GM18526 (cell line): ENCODE measurements at regions not wholly inside any gene's neighbourhood (a gene's known extent, or its start where the extent isn't known, plus 50 kb on each side); places are given as distances from the start of the nearest gene placed in this dataset.

Experiments
- POLR2A ChIP-seq: IDR thresholded peaks from 3 replicates; pipeline ENCODE4 v1.6.1; 2011; ENCODE audit not compliant: insufficient read length; ENCODE audit errors: extremely low read depth

DNA sequence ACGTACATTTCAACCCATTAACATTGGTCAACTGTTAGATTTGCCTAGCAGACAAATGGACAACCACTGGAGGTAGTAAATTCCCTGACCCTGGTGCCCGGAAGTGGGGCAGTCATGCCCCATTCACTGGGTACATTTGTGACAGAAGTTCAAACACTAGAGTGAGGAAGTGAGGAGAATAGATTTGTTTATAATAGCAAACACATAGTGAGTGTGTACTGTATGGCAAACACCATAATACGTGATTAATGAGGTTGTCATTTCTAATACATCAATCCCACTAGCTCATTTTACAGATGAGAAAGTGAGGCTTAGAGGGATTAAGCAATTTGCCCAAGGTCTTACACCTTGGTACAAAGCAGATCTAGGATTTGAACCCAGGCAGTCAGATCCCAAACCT lies 181.9 kb upstream of the MKLN1 start:
- no peak for TF ChIP-seq POLR2A

DNA sequence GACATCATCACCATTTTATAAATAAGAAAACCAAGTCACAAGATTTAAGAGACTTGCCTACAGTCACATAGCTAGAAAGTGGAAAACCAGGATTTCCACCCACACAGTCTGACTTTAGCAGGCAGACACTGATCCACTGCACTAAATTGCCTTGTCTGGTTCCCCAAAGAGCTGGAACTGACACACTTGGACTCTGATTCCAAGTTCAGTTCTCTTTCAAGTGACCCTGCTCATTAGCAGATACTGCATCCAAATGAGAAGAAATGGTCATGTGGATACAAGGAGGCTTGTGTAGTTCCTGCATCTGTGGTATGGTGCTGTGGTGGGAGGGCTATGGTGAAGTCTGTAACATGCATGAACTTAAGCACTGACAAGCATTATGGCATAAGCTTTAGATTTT lies 180.1 kb upstream of the MKLN1 start:
- no peak for TF ChIP-seq POLR2A

DNA sequence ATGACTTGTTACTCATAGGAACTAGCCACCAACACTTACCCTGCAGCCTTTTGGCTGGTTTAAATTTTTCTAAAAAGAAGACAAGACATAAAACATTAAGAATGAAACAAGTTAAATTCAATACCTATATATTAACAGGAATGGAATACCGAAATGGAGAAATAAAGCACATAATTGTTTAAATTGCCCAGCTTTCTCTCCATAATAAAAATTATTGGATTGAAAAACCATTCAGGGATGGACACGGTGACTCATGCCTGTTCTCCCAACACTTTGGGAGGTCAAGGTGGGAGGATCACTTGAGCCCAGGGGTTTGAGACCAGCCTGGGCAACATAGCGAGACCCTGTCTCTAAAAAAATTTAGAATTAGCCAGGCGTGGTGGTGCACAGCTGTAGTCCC lies 179.4 kb upstream of the MKLN1 start:
- no peak for TF ChIP-seq POLR2A

DNA sequence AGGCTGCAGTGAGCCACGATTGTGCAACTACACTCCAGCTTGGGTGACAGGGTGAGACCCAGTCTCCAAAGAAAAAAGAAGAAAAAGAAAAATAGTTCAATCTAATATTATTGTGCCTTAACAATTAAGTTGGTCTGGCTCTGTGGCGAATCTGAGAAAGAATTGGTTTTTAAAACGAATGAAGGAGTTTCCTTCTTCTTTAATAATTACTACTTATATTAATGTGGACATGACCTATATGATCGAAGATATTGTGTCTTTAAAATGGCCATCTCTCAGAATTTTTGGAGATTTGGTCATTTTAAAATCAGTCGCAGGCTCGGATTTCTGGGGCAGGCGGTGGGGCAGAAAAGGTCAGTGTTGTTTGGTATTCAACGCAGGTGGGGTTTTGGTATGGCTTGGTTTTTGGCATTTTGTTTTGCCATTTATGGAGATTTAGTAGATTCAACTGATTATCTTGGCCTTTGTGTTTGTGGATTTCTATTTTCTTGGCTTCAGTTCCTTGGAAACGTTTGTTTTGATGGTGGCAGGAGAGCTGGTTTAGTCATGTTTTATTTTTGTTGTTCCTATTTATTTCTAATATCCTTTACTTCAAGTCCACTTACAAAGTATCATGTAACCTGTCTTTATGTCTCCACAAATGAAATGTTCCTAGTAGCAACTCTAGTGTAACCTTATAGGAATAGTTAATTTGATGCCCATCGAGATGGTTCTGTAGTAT lies 178.8 kb upstream of the MKLN1 start:
- TF ChIP-seq POLR2A, result no peak

DNA sequence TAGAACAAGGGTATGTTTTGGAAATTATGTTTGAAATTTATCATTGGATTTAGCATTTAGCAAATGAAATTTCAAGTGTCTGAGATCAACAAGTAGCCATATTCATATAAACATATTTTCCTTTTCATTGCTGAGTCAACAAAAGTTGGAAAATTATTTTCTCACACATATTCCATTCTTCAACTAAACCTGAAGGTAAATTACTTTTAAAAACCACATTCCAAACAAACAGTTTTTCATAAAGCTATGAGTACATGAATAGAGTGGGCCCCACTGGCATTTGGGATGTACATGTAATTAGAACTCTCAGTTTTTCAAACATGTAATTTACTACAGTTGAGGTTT lies 178.3 kb upstream of the MKLN1 start:
- no peak for TF ChIP-seq POLR2A

DNA sequence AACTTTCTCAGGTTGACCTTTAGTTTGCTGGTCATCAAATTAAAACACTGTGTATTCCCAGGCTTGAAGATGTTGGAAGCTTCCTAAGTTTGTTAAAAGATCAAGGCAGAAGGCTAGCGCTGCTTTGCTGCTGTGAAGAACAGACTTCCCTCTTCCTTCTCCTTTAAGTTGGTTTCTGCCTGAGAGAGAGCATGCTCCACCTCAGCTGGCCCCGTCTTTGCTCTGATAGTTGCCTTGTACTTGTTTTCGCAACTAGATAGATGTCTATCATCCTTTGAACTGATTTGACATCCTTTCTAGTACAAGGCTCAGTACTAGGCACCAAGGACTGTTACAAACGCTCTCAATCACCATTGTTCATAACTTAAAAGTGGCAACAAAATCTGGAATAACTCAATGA lies 177.8 kb upstream of the MKLN1 start:
- TF ChIP-seq POLR2A, result no peak

DNA sequence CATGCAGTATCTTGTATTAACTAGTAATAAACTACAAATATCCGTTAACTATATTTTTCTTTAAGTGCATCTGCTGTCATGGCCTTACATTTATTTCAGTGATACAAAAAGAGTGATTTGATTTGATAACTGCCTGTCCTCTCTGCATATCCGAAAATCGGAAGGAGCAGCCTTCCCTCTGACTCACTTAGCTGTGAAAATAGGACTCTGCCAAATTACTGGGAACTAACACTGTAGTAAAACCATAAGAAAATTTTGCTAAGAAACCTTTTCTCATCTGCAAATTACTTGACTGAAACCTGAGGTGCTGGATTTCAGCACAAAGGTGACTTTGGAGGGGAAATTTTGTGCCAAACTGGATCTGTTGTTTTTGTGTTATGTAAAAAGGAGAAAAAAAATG lies 176.6 kb upstream of the MKLN1 start:
- no peak for TF ChIP-seq POLR2A

DNA sequence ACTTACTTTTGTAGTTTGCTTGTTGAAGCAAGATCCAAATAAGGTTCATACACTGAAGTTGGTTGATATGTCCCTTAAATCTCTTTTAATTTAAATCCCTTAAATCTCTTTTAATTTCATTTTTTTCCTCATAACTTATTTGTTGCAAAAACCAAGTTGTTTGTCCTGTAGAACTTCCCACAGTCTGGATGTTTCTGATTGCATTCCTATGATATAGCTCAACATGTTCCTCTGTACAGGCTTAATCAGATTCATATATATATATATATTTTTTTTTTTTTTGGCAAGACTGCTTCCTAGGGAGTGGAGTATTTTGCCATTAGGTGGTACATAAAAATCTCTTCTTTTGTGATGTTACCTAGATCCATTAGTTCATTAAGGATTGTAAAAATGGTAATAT lies 174.9 kb upstream of the MKLN1 start:
- no peak for TF ChIP-seq POLR2A

DNA sequence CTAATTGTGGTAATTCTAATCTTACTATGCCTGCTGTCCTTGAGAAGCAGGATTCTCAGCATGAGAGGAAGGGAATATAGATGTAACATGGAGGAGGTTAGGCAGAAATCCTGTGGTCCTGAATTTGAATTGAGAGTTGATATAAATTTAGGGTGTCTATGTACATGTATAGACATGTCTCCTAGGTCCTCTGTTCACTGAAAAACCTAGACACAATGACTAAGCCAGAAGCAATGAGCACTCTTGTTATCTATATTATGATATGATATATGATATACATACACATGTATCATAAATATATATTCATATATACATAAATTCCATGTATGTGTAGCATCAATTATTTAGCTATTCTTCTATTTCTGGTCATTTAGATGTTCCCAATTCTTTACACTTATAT lies 173.3 kb upstream of the MKLN1 start:
- no peak for TF ChIP-seq POLR2A

DNA sequence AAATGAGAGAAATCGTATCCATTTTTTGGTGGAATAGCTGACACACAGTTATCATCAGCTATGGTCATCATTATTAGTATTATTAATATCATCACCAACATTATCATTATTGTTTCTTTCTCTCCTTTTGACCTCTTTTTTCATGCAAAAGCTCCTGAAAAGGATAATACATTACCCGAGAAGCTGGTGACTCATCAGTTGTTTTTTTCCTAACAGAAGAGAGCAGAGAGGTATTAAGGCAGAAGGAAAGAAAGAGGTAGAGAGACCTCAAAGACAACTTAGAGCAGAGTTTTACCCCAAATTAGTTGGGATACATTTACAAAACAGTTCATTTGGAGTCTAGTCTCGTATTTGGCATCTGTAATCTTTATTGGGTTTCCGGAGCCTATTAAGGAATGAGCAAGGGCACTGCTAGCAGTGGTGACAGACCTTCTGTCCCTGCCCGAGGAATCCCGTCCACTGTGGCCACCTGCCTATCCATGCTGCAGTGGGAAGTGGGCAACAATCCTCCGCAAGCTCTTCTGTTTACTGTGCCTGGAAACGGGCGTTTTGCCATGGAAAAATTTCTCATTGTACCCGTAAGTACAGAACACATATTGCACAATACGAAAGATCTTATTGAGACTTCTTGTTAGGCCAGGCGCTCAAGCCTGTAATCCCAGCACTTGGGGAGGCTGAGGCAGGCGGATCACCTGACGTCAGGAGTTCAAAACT lies 170.0 kb upstream of the MKLN1 start:
- TF ChIP-seq POLR2A, result no peak

DNA sequence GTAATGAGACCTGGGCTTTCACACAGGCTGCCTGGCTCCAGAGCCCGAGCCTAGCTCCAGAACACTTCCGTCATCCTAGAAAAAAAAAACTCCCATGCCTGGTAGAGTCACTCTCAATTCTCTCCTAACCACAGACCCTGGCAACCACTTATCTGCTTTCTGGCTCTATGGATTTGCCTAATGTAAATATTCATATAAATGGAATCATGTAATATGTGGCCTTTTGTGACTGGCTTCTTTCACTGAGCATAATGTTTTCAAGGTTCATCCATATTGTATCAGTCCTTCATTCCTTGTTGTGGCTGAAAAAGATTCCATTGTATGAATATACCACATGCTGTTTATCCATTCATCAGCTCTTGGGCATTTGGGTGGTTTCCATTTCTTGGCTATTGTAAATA lies 167.7 kb upstream of the MKLN1 start:
- no peak for TF ChIP-seq POLR2A

DNA sequence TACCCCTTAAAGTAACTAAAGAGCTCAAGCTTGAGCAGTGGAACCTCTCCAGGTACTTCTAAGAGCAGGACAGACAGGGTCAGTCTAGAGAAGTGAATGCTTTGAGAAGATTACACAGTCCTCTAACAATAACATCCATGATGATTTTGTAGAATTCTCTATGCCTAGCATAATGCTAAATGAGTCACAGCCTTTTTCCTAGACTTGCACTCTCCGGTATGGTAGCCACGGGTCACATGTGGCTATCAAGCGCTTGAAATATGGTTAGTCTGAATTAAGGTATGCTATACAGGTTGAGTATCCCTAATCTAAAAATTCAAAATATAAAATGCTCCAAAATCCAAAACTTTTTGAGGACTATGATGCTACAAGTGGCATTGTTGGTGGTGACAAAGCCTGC lies 166.6 kb upstream of the MKLN1 start:
- TF ChIP-seq POLR2A, result no peak

DNA sequence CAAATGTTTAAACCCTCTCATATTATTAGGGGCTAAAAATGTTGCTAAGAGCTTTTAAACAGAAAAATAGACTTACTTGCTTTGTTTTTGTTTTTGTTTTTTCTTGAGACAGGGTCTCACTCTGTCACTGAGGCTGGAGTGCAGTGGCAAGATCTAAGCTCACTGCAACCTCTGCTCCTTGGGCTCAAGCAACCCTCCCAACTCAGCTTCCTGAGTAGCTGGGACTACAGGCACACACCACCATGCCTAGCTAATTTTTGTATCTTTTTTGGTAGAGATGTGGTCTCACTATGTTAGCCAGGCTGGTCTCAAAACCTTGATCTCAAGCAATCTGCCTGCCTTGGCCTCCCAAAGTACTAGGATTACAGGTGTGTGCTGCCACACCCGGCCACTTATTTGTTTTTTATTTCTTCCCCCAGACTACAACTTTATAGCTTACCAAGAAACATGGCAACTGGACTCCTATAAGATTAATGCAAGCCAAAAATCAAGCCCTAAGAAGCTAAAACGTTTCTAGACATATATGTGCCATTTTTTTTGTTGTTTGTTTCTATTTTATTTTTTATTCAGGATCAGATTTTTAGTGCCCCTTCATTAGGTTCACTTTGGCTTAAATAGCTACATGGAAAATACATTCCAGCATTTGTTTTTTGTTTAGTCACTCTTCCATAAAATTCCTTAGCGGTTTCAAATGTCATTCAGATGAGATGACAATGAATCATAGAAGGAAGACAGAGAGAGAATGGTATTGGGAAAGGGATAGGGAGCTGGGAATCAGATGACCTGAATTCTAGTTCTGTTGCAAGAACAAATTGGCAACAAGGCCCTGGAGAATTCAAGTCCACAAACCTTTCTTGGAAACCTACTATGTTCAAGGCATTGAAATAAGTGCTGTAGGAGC lies 163.4 kb upstream of the MKLN1 start:
- no peak for TF ChIP-seq POLR2A

DNA sequence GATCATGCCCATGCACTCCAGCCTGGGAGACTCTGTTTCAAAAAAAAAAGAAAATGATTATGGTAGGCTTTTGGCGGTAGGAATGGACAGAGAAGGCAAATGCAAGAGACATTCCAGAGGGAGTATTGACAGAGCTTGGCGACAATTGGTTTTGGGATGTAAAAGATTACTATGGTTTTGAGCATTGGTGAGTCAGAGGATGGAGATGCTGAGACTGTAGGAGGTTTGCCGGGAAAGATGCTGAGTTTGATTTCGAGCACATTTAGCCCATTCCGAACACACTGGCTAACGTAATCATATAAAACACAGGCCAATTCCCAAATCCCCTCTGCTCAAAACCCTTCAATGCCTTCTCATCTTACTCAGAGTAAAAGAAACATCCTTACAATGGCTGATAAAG lies 161.6 kb upstream of the MKLN1 start:
- TF ChIP-seq POLR2A, result no peak

DNA sequence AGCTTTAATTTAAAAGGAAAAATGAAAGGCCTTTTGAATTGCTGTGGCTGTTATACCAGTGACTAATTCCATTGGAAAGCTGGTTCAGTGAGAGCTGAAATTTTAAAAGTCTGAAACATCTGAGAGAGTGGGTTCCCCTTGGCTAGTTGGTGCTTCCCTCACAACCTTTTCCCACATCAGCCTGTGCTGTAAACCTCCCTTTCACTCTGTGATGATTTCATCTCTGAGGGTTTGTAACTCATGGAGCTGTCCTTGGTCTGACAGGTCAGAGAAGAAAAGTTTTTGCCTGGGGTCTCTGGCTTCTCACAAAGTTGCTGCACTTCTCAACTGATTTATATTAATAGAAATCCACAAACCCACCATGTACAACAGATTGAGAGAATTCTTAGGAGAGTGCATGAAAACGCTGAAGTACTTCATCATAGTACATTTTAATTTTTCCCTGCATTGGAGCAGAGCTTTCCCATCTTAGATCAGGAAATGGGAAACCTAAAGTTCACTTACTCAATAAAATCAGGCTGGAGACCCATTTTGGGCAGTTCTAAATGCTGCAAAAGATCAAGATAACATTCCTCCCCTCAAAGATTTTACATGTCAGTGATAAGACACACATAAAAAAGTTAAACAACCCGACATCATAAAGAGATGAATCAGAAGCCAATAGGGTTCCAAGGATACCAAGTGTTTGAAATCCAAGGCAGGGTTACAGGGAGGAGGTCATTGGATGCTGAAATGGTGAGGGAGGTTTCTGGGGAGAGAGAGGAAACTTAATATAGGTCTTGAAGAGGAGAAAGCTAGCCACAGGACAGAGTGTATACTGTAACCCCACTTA lies 157.0 kb upstream of the MKLN1 start:
- no peak for TF ChIP-seq POLR2A
